SK-N-MC (cell line): ENCODE measurements at regions not wholly inside any gene's neighbourhood (a gene's known extent, or its start where the extent isn't known, plus 50 kb on each side); places are given as distances from the start of the nearest gene placed in this dataset.

Experiments used
- EZH2 ChIP-seq: fragments of 200-600 bp; sonication (generic); IDR thresholded peaks from one replicate; pipeline ENCODE4 v1.6.1; 2017; ENCODE audit warnings: antibody characterized with exemption
- FOXP2 ChIP-seq: optimal IDR thresholded peaks from 2 replicates; pipeline ENCODE3; 2011; ENCODE audit warnings: mild to moderate bottlenecking, moderate library complexity; ENCODE audit not compliant: insufficient read depth; ENCODE audit errors: extremely low read length, control extremely low read depth
- POLR2AphosphoS5 ChIP-seq: IDR thresholded peaks from 2 replicates; pipeline ENCODE4 v1.6.1; 2012; ENCODE audit warnings: mild to moderate bottlenecking, low read depth, low read length, borderline replicate concordance

GRCh38 chr3:107106316-107106715 is 270.9 kb upstream of the CCDC54 start:
- no peak for TF ChIP-seq EZH2
- no peak for TF ChIP-seq POLR2AphosphoS5
- no peak for TF ChIP-seq FOXP2
